ENCODE measurements at regions not wholly inside any gene's neighbourhood (a gene's known extent, or its start where the extent isn't known, plus 50 kb on each side); places are given as distances from the start of the nearest gene placed in this dataset.

DNA sequence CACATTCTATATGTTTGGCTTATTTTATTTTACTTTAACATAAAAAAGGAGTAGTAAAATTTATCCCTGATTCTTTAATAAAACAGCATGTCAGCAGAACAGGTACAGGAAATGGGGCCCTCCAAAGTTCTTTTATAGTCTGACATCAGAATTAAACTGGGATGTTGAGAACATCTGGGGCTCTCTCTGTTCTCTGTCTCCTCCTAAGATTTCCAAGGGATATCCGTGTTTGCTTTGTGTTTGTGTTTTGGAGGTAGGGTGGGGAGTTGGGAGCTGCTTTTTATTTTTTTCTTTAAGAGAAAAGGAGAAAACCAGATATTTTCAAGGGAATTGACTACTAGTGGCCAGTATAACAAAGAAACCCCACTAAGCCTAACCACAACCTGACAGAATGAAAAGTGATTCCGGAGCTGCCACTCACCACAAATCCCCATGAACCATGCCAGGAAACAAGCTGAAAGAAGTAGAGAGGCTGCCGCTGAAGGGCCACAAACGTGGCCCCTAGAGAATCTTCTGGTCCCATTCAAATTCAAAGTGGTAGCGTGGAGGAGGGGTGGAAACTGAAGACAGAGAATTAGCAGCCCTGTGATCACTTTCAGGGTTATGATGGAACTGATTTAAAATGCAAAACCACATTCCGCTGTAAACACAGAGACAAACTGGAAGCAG, 369.6 kb upstream of the ADGRL2 start:
- TF ChIP-seq, protein P1, sequence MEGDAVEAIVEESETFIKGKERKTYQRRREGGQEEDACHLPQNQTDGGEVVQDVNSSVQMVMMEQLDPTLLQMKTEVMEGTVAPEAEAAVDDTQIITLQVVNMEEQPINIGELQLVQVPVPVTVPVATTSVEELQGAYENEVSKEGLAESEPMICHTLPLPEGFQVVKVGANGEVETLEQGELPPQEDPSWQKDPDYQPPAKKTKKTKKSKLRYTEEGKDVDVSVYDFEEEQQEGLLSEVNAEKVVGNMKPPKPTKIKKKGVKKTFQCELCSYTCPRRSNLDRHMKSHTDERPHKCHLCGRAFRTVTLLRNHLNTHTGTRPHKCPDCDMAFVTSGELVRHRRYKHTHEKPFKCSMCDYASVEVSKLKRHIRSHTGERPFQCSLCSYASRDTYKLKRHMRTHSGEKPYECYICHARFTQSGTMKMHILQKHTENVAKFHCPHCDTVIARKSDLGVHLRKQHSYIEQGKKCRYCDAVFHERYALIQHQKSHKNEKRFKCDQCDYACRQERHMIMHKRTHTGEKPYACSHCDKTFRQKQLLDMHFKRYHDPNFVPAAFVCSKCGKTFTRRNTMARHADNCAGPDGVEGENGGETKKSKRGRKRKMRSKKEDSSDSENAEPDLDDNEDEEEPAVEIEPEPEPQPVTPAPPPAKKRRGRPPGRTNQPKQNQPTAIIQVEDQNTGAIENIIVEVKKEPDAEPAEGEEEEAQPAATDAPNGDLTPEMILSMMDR (IDR thresholded peaks at IDR 0.05; ENCODE audit: low read depth, low read length, missing input control): no peak
- no peak for TF ChIP-seq RAD21 (IDR thresholded peaks at IDR 0.05)
- TF ChIP-seq, protein P2, sequence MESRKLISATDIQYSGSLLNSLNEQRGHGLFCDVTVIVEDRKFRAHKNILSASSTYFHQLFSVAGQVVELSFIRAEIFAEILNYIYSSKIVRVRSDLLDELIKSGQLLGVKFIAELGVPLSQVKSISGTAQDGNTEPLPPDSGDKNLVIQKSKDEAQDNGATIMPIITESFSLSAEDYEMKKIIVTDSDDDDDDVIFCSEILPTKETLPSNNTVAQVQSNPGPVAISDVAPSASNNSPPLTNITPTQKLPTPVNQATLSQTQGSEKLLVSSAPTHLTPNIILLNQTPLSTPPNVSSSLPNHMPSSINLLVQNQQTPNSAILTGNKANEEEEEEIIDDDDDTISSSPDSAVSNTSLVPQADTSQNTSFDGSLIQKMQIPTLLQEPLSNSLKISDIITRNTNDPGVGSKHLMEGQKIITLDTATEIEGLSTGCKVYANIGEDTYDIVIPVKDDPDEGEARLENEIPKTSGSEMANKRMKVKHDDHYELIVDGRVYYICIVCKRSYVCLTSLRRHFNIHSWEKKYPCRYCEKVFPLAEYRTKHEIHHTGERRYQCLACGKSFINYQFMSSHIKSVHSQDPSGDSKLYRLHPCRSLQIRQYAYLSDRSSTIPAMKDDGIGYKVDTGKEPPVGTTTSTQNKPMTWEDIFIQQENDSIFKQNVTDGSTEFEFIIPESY (IDR thresholded peaks at IDR 0.05): no peak
- TF ChIP-seq, protein P3, sequence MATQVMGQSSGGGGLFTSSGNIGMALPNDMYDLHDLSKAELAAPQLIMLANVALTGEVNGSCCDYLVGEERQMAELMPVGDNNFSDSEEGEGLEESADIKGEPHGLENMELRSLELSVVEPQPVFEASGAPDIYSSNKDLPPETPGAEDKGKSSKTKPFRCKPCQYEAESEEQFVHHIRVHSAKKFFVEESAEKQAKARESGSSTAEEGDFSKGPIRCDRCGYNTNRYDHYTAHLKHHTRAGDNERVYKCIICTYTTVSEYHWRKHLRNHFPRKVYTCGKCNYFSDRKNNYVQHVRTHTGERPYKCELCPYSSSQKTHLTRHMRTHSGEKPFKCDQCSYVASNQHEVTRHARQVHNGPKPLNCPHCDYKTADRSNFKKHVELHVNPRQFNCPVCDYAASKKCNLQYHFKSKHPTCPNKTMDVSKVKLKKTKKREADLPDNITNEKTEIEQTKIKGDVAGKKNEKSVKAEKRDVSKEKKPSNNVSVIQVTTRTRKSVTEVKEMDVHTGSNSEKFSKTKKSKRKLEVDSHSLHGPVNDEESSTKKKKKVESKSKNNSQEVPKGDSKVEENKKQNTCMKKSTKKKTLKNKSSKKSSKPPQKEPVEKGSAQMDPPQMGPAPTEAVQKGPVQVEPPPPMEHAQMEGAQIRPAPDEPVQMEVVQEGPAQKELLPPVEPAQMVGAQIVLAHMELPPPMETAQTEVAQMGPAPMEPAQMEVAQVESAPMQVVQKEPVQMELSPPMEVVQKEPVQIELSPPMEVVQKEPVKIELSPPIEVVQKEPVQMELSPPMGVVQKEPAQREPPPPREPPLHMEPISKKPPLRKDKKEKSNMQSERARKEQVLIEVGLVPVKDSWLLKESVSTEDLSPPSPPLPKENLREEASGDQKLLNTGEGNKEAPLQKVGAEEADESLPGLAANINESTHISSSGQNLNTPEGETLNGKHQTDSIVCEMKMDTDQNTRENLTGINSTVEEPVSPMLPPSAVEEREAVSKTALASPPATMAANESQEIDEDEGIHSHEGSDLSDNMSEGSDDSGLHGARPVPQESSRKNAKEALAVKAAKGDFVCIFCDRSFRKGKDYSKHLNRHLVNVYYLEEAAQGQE (IDR thresholded peaks at IDR 0.05): no peak
- no peak for TF ChIP-seq JUND (IDR thresholded peaks at IDR 0.05)
- no peak for TF ChIP-seq YY1 (IDR thresholded peaks at IDR 0.05)
- TF ChIP-seq, protein P4, sequence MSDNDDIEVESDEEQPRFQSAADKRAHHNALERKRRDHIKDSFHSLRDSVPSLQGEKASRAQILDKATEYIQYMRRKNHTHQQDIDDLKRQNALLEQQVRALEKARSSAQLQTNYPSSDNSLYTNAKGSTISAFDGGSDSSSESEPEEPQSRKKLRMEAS (IDR thresholded peaks at IDR 0.05): no peak
- no peak for TF ChIP-seq SP1 (IDR thresholded peaks at IDR 0.05)
- no peak for TF ChIP-seq FOXA1 (IDR thresholded peaks at IDR 0.05)
- no peak for TF ChIP-seq RXRA (IDR thresholded peaks at IDR 0.05)
- TF ChIP-seq, protein P5, sequence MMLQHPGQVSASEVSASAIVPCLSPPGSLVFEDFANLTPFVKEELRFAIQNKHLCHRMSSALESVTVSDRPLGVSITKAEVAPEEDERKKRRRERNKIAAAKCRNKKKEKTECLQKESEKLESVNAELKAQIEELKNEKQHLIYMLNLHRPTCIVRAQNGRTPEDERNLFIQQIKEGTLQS (IDR thresholded peaks at IDR 0.05): no peak
- TF ChIP-seq TAF1 (conservative IDR thresholded peaks at IDR 0.05): no peak

Data from liver (tissue), 3 donors.